GM21619 (cell line): ENCODE measurements at regions not wholly inside any gene's neighbourhood (a gene's known extent, or its start where the extent isn't known, plus 50 kb on each side); places are given as distances from the start of the nearest gene placed in this dataset.
A peak's percentile ranks its signal among the peaks of the same experiment; 100 is the strongest.

Experiments
- ATAC-seq: cut with Tn5 transposase; IDR thresholded peaks from one replicate; pipeline ENCODE4 v1.9.1; 2021; ENCODE audit not compliant: unreplicated experiment

GRCh38 chr12:124489915-124490583 lies 77.4 kb downstream of the NCOR2 start:
- ATAC-seq = no peak

DNA sequence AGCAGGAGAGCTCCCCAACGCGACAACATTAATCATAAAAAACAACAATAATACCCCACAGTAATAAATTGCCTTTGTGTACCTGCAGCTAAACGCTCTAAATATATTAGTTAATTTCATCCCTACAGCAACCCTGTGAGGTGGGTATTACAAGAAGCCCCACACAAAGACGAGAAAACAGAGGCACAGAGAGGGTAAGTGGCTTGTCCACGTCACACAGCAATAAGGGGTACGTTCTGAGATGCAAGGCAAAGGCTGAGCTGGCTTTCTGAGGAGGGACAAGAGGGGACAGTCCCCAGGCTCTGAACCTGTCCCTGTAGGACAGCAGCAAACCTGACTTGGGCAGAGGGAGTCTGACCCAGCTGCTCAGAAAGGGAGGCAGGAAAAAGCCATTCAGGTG lies 78.2 kb downstream of the NCOR2 start:
- ATAC-seq = no peak

GRCh38 chr12:124488520-124488919 lies 78.9 kb downstream of the NCOR2 start:
- ATAC-seq = no peak

DNA sequence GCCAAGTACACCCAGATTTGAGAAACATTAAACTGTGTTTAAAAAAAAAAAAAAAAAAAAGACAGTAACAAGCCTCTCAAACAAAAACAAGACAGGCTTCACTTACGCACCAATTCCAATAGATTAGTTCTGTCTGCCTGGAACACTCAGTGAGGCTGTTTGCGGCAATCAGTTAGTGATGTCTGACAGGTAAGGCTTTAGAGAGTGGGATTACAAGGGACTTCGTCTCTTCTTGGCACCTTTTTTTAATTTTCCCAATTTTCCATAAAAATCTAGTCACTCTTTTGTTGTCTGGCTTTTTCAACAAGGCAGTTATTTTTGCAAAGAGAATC lies 79.6 kb downstream of the NCOR2 start:
- ATAC-seq = no peak

DNA sequence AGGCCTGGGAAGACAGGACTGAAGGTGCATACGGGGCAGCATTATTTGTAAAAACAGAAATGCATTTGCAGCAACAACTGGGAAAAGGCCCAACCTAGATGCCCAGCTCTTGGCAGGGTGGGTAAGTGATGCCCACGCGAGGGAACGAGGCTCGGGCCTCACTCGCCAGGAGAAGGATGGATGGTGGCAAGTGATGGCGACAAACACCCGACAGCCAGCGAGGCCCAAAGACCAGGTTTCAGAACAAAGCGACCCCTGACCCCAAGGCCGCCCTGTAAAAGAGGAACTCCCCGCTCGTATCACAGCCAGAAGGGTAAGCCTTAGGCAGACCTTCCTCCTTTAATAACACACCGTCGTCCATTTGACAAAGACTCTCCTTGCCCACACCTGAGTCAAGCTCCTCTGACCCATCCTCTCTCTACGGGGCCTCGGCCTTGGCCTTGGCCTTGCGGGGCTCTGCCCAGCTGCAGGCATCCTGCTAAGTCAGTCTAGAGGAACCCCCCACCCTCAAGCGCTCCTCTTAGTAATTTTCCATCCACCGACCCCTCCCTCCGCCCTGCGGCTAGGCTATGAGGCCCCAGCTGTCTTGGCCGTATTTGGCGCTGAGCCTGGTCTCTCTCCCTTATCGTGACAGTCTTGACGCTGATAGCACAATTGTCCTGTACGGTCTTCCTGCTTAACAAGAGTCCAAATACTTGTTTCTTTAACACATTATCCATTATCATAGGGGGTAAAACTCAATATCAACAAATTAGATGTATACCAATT lies 80.2 kb downstream of the NCOR2 start:
- ATAC-seq = no peak

- ATAC-seq = no peak
These were observed 81.0 kb downstream of the NCOR2 start for GRCh38 chr12:124486346-124486963.

GRCh38 chr12:124485371-124485770 lies 82.0 kb downstream of the NCOR2 start:
- ATAC-seq = no peak

DNA sequence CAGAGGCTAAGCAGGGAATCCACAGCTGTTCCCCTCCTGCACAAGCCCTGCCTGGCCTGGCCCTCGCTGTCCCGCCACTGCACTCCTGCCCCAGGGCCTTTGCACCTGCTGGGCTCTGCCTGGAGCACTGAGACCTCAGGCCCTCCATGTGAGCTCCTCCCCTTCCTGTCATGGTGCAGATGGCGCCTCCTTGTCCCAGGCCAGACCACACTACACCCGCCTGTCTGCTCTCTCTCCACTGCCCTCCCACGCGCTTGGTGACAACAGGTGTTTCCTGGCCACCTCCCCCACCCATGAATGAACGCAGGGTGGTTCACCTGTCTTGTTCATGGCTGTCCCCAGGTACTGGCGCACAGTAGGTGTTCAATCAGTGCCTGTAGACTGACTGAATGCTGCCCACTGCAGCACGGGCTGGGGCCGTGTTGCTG lies 82.9 kb downstream of the NCOR2 start:
- ATAC-seq = peak; percentile 24

DNA sequence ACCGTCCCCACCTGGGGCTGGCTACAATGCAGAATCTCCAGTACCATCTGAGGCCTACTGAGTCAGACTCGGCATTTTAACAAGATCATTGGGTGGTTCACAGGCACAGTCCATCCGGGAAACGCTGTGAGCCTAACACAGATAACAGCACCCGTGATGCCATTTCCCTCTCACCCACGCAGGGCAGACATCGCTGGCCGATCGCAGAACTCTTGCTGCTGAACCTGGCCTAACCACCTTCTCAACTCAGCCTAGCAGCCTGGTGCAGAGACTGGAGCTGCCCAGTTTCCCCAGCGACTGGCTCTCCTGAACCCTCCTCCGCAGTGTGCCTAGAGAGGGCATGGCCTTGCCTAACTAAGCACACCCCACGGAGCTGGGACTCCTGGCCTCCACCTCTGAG lies 83.3 kb downstream of the NCOR2 start:
- ATAC-seq = no peak

GRCh38 chr12:124482901-124483799 lies 84.3 kb downstream of the NCOR2 start:
- ATAC-seq = no peak

GRCh38 chr12:124482567-124482893 lies 84.9 kb downstream of the NCOR2 start:
- ATAC-seq = no peak

DNA sequence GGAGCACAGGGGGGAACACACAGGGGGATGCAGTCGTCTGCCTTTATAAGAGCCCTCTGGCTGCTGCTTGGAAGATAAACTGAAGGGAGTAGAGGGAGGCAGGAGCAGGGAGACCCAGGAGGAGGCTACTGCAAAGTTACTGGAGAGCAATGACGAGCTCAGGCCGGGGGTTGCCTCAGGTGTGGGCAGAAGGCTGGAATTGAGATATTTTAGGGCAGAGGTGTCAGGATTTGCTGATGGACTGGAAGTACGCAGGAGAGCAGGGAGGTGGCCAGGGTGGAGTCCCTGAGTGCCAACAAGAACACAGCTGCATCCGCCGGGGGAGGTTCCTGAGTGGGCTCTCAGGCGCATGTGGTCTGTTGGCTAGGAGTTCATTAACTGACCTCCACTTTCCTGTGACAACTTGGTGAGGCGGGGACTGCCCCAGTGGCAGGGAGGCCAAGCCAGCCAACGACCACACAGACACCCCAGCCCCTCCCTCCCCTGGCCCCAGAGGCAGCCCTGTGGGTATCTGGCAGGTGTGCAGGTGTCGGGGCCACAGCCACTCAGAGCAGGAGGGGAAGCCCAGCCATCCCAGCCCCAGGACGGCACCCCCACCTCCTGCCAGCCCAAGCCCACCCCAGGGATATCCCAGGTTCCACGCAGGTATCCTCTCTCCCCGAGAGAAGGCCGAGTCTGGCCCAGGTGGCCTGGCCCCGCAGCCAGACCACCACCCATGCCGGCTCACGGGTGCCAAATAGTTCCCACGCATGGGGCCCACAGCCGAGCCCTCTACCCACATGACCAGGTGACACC lies 85.4 kb downstream of the NCOR2 start:
- ATAC-seq = peak; percentile 47

DNA sequence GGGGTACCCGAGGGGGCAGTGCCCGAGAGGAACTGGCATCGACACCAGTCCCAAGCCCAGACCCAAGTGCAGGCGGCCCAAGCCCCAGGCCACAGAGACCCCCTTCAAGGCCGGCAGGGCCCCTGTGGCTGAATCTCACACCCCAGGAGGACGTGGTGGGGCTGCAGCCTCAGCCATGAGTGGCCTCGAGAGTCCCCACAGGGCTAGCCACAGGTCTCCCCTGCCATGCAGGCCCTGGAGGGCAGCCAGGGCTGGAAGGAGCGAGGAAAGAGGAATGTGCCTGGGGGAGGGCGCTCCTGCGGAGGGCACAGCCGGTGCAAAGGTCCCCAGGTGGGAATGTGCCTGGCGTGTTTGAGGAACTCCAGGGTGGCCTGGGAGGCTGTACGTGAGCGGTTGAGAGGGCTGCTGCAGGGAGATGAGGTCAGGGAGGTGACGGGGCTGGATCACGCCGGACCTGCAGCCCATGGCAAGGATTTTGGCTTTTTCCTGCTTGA lies 86.1 kb downstream of the NCOR2 start:
- no peak for ATAC-seq

DNA sequence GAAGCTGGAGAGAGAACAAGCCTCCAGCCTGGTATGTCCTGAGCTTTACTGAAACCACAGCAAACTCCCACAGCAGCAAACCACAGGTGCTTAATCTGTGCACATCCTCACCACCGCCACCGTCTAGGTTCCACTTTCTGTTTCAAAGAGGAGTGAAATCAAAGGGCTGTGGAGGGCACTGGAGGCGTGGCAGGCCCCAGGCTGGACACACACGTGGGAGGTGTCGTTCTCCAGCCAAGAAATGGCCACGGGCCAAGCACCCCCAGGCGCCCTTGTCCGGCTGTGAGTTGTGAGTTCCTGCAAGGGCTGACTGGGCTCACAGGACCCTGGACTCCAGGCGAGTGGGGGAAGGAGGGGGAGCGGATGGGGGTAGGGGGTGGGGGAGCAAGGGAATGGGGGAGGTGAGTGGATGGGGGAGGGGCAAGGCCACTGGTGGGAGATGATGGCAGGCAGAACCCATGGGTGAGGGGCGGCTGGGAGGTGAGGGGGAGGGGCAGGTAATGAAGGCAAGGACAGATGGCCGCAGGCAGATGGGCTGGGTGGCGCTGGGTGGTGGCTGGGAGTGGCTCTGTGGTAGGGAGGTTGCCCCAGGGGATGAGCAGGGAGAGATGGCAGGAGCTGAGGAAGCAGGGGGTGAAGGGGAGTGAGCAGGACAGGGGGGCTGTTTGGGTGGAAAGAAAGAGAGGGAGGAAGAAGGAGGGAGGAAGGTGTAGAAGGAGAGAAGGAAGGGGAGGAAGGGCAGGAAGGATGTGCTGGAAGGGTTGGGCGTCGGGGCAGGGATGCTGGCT lies 86.7 kb downstream of the NCOR2 start:
- peak; percentile 58 for ATAC-seq

DNA sequence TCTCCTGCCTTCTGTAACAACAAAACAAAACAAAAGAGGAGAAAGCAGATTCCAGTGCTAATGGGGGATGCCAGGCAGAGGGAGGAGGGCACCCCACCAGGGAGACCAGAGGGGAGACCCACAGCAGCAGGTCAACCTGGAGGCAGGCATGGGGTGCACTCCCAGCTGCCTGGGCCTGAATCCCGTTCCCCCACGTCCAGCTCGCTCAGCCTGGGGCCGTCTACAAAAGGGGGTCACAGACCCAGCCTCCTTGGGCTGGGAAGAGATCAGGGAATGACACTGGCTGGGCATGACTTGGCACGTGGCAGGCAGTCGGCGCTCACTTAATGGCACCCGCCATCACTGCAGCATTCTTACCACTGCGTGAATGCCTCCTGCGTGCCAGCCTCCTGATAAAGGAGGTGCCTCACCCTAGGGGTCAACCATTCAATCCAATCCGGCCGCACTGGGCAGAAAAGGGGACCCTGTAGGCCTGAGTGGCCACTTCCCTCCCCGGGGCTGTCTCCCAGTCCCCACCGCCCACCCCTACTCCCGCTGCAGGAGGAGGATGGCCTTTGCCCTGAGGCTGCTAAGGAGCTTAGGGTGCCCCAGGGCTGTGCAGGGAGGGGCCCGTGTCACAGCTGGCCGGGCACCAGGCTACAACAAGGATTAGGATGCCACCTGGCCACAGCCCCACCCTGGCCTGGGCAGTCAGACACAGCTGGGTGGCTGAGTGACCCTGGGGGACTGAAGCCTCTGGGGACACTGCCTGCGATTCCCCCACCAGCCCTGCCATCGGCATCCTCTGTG lies 87.5 kb downstream of the NCOR2 start:
- ATAC-seq = no peak

GRCh38 chr12:124478985-124479645 lies 88.3 kb downstream of the NCOR2 start:
- ATAC-seq = no peak

- no peak for ATAC-seq
These were observed 89.0 kb downstream of the NCOR2 start for GRCh38 chr12:124478416-124478815.
